GM12878 (cell line): ENCODE measurements at regions not wholly inside any gene's neighbourhood (a gene's known extent, or its start where the extent isn't known, plus 50 kb on each side); places are given as distances from the start of the nearest gene placed in this dataset.

Experiments used
- ATAC-seq: fragments of 200-7000 bp; cut with Tn5 transposase; 3 replicates; pipeline ENCODE4 v1.9.1; 2020; ENCODE audit warnings: mild to moderate bottlenecking, moderate library complexity
- BruUV-seq: library from RNA; stranded (reverse); fragments of 400-500 nt; replicated peaks from 2 replicates; lab custom pipeline; 2021; lab: Mats Ljungman, UMichigan
- CTCF ChIA-PET: fragments of 300-600 bp; sonication (Branson Sonifier 250); formaldehyde crosslinking; extraction: SDS; loops from one replicate; lab custom pipeline; 2021; ENCODE audit warnings: inconsistent platforms; lab: Yijun Ruan, JAX
- POLR2A ChIA-PET: fragments of 350-600 bp; formaldehyde crosslinking; extraction: SDS; loops from one replicate; lab custom pipeline; 2021; ENCODE audit warnings: inconsistent platforms; lab: Charles Lee
- RAD21 ChIA-PET: fragments of 300-600 bp; sonication (Branson Sonifier 250); formaldehyde crosslinking; loops from one replicate; lab custom pipeline; 2023; ENCODE audit warnings: antibody characterized with exemption; ENCODE audit not compliant: unreplicated experiment; lab: Charles Lee
- SMC1A ChIA-PET: fragments of 300-600 bp; sonication (Branson Sonifier 250); formaldehyde crosslinking; loops from one replicate; lab custom pipeline; 2023; ENCODE audit not compliant: unreplicated experiment, uncharacterized antibody; lab: Charles Lee
- DNase-seq: peaks from one replicate; pipeline ENCODE4 v3.0.0-alpha.2; 2011; ENCODE audit warnings: low read depth, low spot score
- FAIRE-seq: peaks from 3 replicates; lab custom pipeline; 2011; peaks lifted over from hg19 to GRCh38; lab: Jason Lieb, UNC
- H2AFZ ChIP-seq: 2 replicates; pipeline ENCODE4 v1.6.0; 2011; ENCODE audit warnings: low read depth, low read length, control low read depth; ENCODE audit not compliant: control insufficient read depth
- H3K27ac ChIP-seq: 2 replicates; pipeline ENCODE4 v1.5.1; 2011; ENCODE audit warnings: control low read depth; ENCODE audit not compliant: control insufficient read depth, insufficient read depth
- H3K27me3 ChIP-seq, 2 experiments: replicated peaks in 1 of 2; 2 replicates each; pipeline versions ENCODE4 v1.6.0 to v1.6.1; 2011; ENCODE audit warnings: low read length in 1 of 2; ENCODE audit not compliant: control insufficient read depth in 2 of 2, insufficient read depth in 2 of 2
- H3K36me3 ChIP-seq, 2 experiments: 2 replicates each; pipeline ENCODE4 v1.5.1; 2011; ENCODE audit warnings: low read length in 1 of 2; ENCODE audit not compliant: control insufficient read depth in 2 of 2, insufficient read depth in 2 of 2
- H3K4me1 ChIP-seq: 2 replicates; pipeline ENCODE4 v1.6.1; 2011; ENCODE audit warnings: mild to moderate bottlenecking, low read length, moderate library complexity, mixed read lengths; ENCODE audit not compliant: control insufficient read depth, insufficient read depth
- H3K4me2 ChIP-seq: 2 replicates; pipeline ENCODE4 v1.6.0; 2011; ENCODE audit warnings: control low read depth; ENCODE audit not compliant: control insufficient read depth, insufficient read depth
- H3K4me3 ChIP-seq: fragments of 200-600 bp; sonication (generic); 2 replicates; pipeline ENCODE4 v1.5.1; 2016
- H3K79me2 ChIP-seq: 2 replicates; pipeline ENCODE4 v1.6.0; 2011; ENCODE audit warnings: low read length; ENCODE audit not compliant: control insufficient read depth, insufficient read depth
- H3K9ac ChIP-seq: 2 replicates; pipeline ENCODE4 v1.8.0; 2011; ENCODE audit warnings: low read length, control low read depth, mixed read lengths; ENCODE audit not compliant: control insufficient read depth, insufficient read depth
- H3K9me3 ChIP-seq: replicated peaks from 3 replicates; pipeline ENCODE4 v1.5.1; 2011; ENCODE audit warnings: mild to moderate bottlenecking, low read length; ENCODE audit not compliant: control insufficient read depth, insufficient read depth
- H4K20me1 ChIP-seq: 2 replicates; pipeline ENCODE4 v1.6.0; 2011; ENCODE audit not compliant: control insufficient read depth, insufficient read depth
- CBX3 ChIP-seq: fragments of 200-600 bp; sonication (generic); IDR thresholded peaks from 2 replicates; pipeline ENCODE4 v1.6.1; 2016; ENCODE audit warnings: low read depth, borderline replicate concordance
- CHD2 ChIP-seq: IDR thresholded peaks from 2 replicates; pipeline ENCODE4 v1.6.1; 2011; ENCODE audit warnings: low read depth, low read length, improper control_type of control experiment, borderline replicate concordance
- EED ChIP-seq: sonication (generic); IDR thresholded peaks from 2 replicates; pipeline ENCODE4 v1.6.1; 2016; ENCODE audit warnings: antibody characterized with exemption, low read depth
- EGR1 ChIP-seq, 2 experiments: IDR thresholded peaks; 1 replicate in 1 of 2; 2 replicates in 1 of 2; pipeline ENCODE4 v1.6.1; 2011 to 2012; ENCODE audit warnings: low read depth in 2 of 2, low read length in 2 of 2, borderline replicate concordance in 1 of 2, mild to moderate bottlenecking in 1 of 2, moderate library complexity in 1 of 2
- ETV6 ChIP-seq, 2 experiments: fragments of 450-650 bp in 1 of 2; IDR thresholded peaks in 1 of 2; conservative IDR thresholded peaks in 1 of 2; 2 replicates each; pipeline ENCODE4 v1.6.1; 2014; ENCODE audit warnings: antibody characterized with exemption in 1 of 2, borderline replicate concordance in 1 of 2, low read depth in 1 of 2, mild to moderate bottlenecking in 1 of 2, moderate library complexity in 1 of 2
- KDM1A ChIP-seq: fragments of 200-600 bp; sonication (generic); IDR thresholded peaks from 2 replicates; pipeline ENCODE4 v1.6.1; 2016; ENCODE audit warnings: borderline replicate concordance
- KLF5 ChIP-seq: fragments of 450-650 bp; IDR thresholded peaks from 2 replicates; pipeline ENCODE4 v1.6.1; 2014; ENCODE audit warnings: mild to moderate bottlenecking; ENCODE audit not compliant: partially characterized antibody
- NFIC ChIP-seq: IDR thresholded peaks from 2 replicates; pipeline ENCODE4 v1.6.1; 2012; ENCODE audit warnings: low read depth, mild to moderate bottlenecking, inconsistent platforms, low read length, moderate library complexity
- PML ChIP-seq: IDR thresholded peaks from 2 replicates; pipeline ENCODE4 v1.6.1; 2012; ENCODE audit warnings: low read length, inconsistent platforms
- RB1 ChIP-seq: fragments of 450-650 bp; formaldehyde crosslinking; IDR thresholded peaks from 2 replicates; pipeline ENCODE4 v1.6.1; 2017; ENCODE audit warnings: mild to moderate bottlenecking, borderline replicate concordance
- RELA ChIP-seq: fragments of 450-650 bp; IDR thresholded peaks from 2 replicates; pipeline ENCODE4 v1.8.0; 2014; ENCODE audit warnings: borderline replicate concordance; ENCODE audit not compliant: partially characterized antibody
- TBL1XR1 ChIP-seq: IDR thresholded peaks from 2 replicates; pipeline ENCODE4 v1.6.1; 2012; ENCODE audit warnings: low read depth, low read length, improper control_type of control experiment
- ZNF207 ChIP-seq: fragments of 450-650 bp; IDR thresholded peaks from 2 replicates; pipeline ENCODE4 v1.6.1; 2014; ENCODE audit warnings: antibody characterized with exemption, mild to moderate bottlenecking, borderline replicate concordance
- WGBS: methylation state at CpG from one replicate; pipeline ENCODE4 v1.1.6; 2016; ENCODE audit warnings: low lambda C conversion rate; ENCODE audit not compliant: insufficient replicate concordance, insufficient coverage; ENCODE audit errors: missing lambda C conversion rate; 5-methylcytosine and 5-hydroxymethylcytosine counted together
- in situ Hi-C: fragments of 300-500 bp; cut with MboI; formaldehyde crosslinking; loops from 9 replicates; pipeline ENCODE4 v1.14.3; 2018; ENCODE audit warnings: mixed read lengths
- intact Hi-C: fragments of 100-400 bp; cut with micrococcal nuclease; formaldehyde crosslinking; loops from one replicate; pipeline ENCODE4 v1.14.2; 2022; ENCODE audit not compliant: unreplicated experiment
- TF ChIP-seq, protein P1 (sequence below): fragments of 450-650 bp; IDR thresholded peaks from 2 replicates; pipeline ENCODE4 v1.6.1; 2016; ENCODE audit warnings: mild to moderate bottlenecking
- TF ChIP-seq, protein P2 (sequence below): IDR thresholded peaks from 2 replicates; pipeline ENCODE4 v1.6.1; 2012; ENCODE audit warnings: mild to moderate bottlenecking, low read depth, low read length
- TF ChIP-seq, protein P3 (sequence below): fragments of 450-650 bp; IDR thresholded peaks from 2 replicates; pipeline ENCODE4 v1.6.1; 2017; ENCODE audit warnings: low read depth, mild to moderate bottlenecking, moderate library complexity

DNA sequence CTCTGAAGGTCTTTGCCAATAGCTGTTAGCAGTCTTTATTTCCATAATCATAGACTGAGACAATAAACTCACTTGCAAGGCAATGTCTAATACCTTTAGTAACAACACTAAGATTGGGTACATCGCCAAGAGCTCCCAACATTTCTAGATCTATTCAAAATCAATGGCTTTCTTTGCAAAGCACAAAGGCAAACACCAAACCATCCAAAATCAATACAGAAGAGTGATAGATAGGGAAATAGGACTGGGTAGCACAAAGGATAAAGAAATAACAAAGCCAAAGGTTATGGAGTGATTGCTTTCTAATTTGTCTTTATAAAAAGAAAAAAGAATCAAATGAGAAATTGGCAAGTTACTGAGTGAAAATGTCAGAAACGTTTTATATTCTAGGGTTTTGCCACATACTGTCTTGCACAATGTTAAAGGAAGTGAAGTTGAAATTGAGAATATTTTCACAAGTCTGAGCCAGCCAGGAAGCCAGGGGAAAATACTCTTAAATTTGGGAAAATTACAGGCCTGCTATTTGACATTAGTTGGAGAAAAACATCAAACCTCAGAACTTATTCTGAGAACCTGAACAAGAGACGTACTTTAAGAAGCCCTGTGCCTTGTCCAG, 53.3 kb upstream of the LHFPL2 start (continued):
- TF ChIP-seq ETV6 (conservative IDR thresholded peaks at IDR 0.05 in 1 of 2, IDR thresholded peaks at IDR 0.05 in 1 of 2; ENCODE audit: borderline replicate concordance in 1 of 2, low read depth in 1 of 2) = no peak
- TF ChIP-seq TBL1XR1 = no peak
- TF ChIP-seq EED = no peak
- TF ChIP-seq, protein P1, sequence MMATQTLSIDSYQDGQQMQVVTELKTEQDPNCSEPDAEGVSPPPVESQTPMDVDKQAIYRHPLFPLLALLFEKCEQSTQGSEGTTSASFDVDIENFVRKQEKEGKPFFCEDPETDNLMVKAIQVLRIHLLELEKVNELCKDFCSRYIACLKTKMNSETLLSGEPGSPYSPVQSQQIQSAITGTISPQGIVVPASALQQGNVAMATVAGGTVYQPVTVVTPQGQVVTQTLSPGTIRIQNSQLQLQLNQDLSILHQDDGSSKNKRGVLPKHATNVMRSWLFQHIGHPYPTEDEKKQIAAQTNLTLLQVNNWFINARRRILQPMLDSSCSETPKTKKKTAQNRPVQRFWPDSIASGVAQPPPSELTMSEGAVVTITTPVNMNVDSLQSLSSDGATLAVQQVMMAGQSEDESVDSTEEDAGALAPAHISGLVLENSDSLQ = no peak
- TF ChIP-seq EGR1 (IDR thresholded peaks at IDR 0.05; ENCODE audit: borderline replicate concordance in 1 of 2, low read depth in 2 of 2, low read length in 2 of 2) = no peak
- TF ChIP-seq PML = no peak
- TF ChIP-seq KDM1A = no peak

DNA sequence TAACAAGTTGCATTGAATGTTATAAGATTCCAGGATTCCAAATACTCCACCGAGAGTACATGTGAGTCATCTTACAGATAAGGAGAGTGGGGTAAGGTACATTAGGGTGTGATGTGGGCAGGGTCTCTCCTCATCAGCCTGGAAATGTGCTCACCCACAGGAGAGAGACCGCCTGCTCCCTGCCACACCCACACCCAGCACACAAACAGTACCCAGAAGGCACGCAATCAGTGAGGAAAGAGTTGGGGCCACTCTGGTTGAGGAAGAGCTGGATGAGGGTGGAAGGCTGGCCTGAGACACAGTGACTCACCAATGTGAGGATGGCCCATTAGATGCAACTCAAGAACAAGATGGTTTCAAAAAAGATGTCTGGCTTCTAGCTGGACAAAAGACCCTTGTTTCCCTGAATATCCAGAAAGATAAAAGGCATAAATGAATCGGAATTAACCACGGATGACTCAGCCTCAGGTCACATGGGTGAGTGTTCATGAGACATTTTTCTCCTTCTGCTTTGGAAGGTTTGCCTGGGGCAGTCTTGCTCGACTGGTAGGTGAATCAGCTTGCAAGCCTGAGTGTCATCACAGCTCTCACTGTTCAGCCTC, 51.1 kb upstream of the LHFPL2 start:
- no peaks in the 10 kb centered on the region for H3K36me3 ChIP-seq
- H3K9me3 ChIP-seq = peaks cover 2% of the 10 kb centered on the region; the same call in 2 of the 3 replicates
- H3K4me1 ChIP-seq = no peaks in the 10 kb centered on the region
- SMC1A ChIA-PET = interaction anchor here (0.8 to 1.0 kb wide), 2 partner anchors 16 to 20 kb away, joined by 3 read pairs; no protein-coding TSS in a partner anchor
- CTCF ChIA-PET = interaction anchor here (1.3 kb wide), 1 partner anchor 9 kb away, joined by 5 read pairs; no protein-coding TSS in a partner anchor
- WGBS = 79% methylated on average over 6 of the region's 6 CpGs
- FAIRE-seq (no peak), ATAC-seq (peak; percentile 28; the same call in 1 of the 3 replicates), DNase-seq (no peak)
- H3K27me3 ChIP-seq = no peaks in the 10 kb centered on the region
- intact Hi-C loops (no loop called here), in situ Hi-C loops (no loop called here)
- RAD21 ChIA-PET = no interaction called here
- no peak overlapping the region for H3K27ac ChIP-seq
- no peaks in the 10 kb centered on the region for H3K79me2 ChIP-seq
- H3K4me3 ChIP-seq = no peak overlapping the region
- H3K9ac ChIP-seq = no peak overlapping the region
- no peaks in the 10 kb centered on the region for H4K20me1 ChIP-seq
- no TSS peak for BruUV-seq
- no peak overlapping the region for H3K4me2 ChIP-seq
- POLR2A ChIA-PET = interaction anchor here (1.2 kb wide), 1 partner anchor 19 kb away, joined by 4 read pairs; no protein-coding TSS in a partner anchor
- no peak overlapping the region; the same call in 1 of the 2 replicates for H2AFZ ChIP-seq
- TF ChIP-seq RELA = no peak
- no peak for TF ChIP-seq NFIC
- no peak for TF ChIP-seq KDM1A
- TF ChIP-seq, protein P2, sequence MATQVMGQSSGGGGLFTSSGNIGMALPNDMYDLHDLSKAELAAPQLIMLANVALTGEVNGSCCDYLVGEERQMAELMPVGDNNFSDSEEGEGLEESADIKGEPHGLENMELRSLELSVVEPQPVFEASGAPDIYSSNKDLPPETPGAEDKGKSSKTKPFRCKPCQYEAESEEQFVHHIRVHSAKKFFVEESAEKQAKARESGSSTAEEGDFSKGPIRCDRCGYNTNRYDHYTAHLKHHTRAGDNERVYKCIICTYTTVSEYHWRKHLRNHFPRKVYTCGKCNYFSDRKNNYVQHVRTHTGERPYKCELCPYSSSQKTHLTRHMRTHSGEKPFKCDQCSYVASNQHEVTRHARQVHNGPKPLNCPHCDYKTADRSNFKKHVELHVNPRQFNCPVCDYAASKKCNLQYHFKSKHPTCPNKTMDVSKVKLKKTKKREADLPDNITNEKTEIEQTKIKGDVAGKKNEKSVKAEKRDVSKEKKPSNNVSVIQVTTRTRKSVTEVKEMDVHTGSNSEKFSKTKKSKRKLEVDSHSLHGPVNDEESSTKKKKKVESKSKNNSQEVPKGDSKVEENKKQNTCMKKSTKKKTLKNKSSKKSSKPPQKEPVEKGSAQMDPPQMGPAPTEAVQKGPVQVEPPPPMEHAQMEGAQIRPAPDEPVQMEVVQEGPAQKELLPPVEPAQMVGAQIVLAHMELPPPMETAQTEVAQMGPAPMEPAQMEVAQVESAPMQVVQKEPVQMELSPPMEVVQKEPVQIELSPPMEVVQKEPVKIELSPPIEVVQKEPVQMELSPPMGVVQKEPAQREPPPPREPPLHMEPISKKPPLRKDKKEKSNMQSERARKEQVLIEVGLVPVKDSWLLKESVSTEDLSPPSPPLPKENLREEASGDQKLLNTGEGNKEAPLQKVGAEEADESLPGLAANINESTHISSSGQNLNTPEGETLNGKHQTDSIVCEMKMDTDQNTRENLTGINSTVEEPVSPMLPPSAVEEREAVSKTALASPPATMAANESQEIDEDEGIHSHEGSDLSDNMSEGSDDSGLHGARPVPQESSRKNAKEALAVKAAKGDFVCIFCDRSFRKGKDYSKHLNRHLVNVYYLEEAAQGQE = no peak
- no peak for TF ChIP-seq ZNF207
- TF ChIP-seq CHD2 = no peak
- TF ChIP-seq CBX3 = no peak
- no peak for TF ChIP-seq RB1
- TF ChIP-seq, protein P3, sequence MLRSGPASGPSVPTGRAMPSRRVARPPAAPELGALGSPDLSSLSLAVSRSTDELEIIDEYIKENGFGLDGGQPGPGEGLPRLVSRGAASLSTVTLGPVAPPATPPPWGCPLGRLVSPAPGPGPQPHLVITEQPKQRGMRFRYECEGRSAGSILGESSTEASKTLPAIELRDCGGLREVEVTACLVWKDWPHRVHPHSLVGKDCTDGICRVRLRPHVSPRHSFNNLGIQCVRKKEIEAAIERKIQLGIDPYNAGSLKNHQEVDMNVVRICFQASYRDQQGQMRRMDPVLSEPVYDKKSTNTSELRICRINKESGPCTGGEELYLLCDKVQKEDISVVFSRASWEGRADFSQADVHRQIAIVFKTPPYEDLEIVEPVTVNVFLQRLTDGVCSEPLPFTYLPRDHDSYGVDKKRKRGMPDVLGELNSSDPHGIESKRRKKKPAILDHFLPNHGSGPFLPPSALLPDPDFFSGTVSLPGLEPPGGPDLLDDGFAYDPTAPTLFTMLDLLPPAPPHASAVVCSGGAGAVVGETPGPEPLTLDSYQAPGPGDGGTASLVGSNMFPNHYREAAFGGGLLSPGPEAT = no peak
- TF ChIP-seq KLF5 = no peak
